Ishikawa (cell line): ENCODE measurements at regions not wholly inside any gene's neighbourhood (a gene's known extent, or its start where the extent isn't known, plus 50 kb on each side); places are given as distances from the start of the nearest gene placed in this dataset.

ENCODE experiments used
- CEBPB ChIP-seq: IDR thresholded peaks from 2 replicates; pipeline ENCODE4 v1.6.1; 2012
- CREB1 ChIP-seq: IDR thresholded peaks from 2 replicates; pipeline ENCODE4 v1.6.1; 2012; ENCODE audit warnings: low read depth
- EGR1 ChIP-seq: IDR thresholded peaks from 2 replicates; pipeline ENCODE4 v1.6.1; 2012
- EP300 ChIP-seq: IDR thresholded peaks from 2 replicates; pipeline ENCODE4 v1.6.1; 2012; ENCODE audit warnings: borderline replicate concordance
- FOXM1 ChIP-seq: IDR thresholded peaks from 2 replicates; pipeline ENCODE4 v1.6.1; 2012; ENCODE audit warnings: low read depth, borderline replicate concordance
- MAX ChIP-seq: IDR thresholded peaks from 2 replicates; pipeline ENCODE4 v1.6.1; 2012
- NFIC ChIP-seq: IDR thresholded peaks from 2 replicates; pipeline ENCODE4 v1.6.1; 2012
- RAD21 ChIP-seq: IDR thresholded peaks from 2 replicates; pipeline ENCODE4 v1.6.1; 2012; ENCODE audit warnings: low read depth
- REST ChIP-seq: IDR thresholded peaks from 2 replicates; pipeline ENCODE4 v1.6.1; 2012; ENCODE audit warnings: low read depth, mild to moderate bottlenecking
- TAF1 ChIP-seq: IDR thresholded peaks from 2 replicates; pipeline ENCODE4 v1.6.1; 2012; ENCODE audit warnings: low read depth, mild to moderate bottlenecking
- TCF12 ChIP-seq: IDR thresholded peaks from 2 replicates; pipeline ENCODE4 v1.6.1; 2012; ENCODE audit warnings: low read depth
- TEAD4 ChIP-seq: IDR thresholded peaks from 2 replicates; pipeline ENCODE4 v1.6.1; 2012
- USF1 ChIP-seq: IDR thresholded peaks from 2 replicates; pipeline ENCODE4 v1.6.1; 2012
- YY1 ChIP-seq: IDR thresholded peaks from 2 replicates; pipeline ENCODE4 v1.6.1; 2012; ENCODE audit warnings: low read depth
- ZBTB7A ChIP-seq: IDR thresholded peaks from 2 replicates; pipeline ENCODE4 v1.6.1; 2012; ENCODE audit warnings: low read depth

GRCh38 chr11:69972351-69972802, 105.7 kb upstream of the ANO1 start:
- TF ChIP-seq MAX (no peak), TAF1 (no peak), CREB1 (no peak), EGR1 (no peak), FOXM1 (no peak), TCF12 (no peak), USF1 (no peak), RAD21 (no peak), YY1 (no peak), ZBTB7A (no peak), EP300 (no peak), CEBPB (no peak)

GRCh38 chr11:69974528-69974927, 103.6 kb upstream of the ANO1 start:
- TF ChIP-seq NFIC (no peak), RAD21 (no peak), FOXM1 (no peak), ZBTB7A (no peak), TEAD4 (no peak), CEBPB (no peak), EGR1 (no peak), YY1 (no peak), MAX (no peak), CREB1 (no peak), EP300 (no peak), REST (no peak), TCF12 (no peak), TAF1 (no peak)

- TF ChIP-seq TEAD4 (no peak), EP300 (no peak), TCF12 (no peak), USF1 (no peak), REST (no peak), ZBTB7A (no peak), RAD21 (no peak), CEBPB (no peak), MAX (no peak), TAF1 (no peak), EGR1 (no peak), NFIC (no peak)
Observed at GRCh38 chr11:69975822-69976221, 102.3 kb upstream of the ANO1 start.

- no peak for TF ChIP-seq YY1
- no peak for TF ChIP-seq EP300
- no peak for TF ChIP-seq USF1
- TF ChIP-seq TEAD4 = no peak
- no peak for TF ChIP-seq FOXM1
- no peak for TF ChIP-seq TAF1
- no peak for TF ChIP-seq TCF12
- no peak for TF ChIP-seq CREB1
- no peak for TF ChIP-seq CEBPB
- TF ChIP-seq NFIC = no peak
- TF ChIP-seq MAX = no peak
- no peak for TF ChIP-seq RAD21
- TF ChIP-seq EGR1 = no peak
- TF ChIP-seq REST = no peak
- no peak for TF ChIP-seq ZBTB7A
Observed at GRCh38 chr11:69976794-69977193, 101.3 kb upstream of the ANO1 start.
